Rectal smooth muscle tissue (tissue), 1 donor: ENCODE measurements at regions not wholly inside any gene's neighbourhood (a gene's known extent, or its start where the extent isn't known, plus 50 kb on each side); places are given as distances from the start of the nearest gene placed in this dataset.

Experiments
- H3K27ac ChIP-seq: one replicate; pipeline ENCODE4 v1.7.0; 2013; ENCODE audit warnings: low read depth, low read length, inconsistent platforms
- H3K27me3 ChIP-seq: one replicate; pipeline ENCODE4 v1.7.0; 2013; ENCODE audit warnings: low read length; ENCODE audit not compliant: control insufficient read depth, insufficient read depth
- H3K36me3 ChIP-seq: one replicate; pipeline ENCODE4 v1.7.0; 2013; ENCODE audit warnings: low read length; ENCODE audit not compliant: control insufficient read depth, insufficient read depth
- H3K4me1 ChIP-seq: one replicate; pipeline ENCODE4 v1.7.0; 2013; ENCODE audit warnings: low read length; ENCODE audit not compliant: control insufficient read depth, insufficient read depth
- H3K4me3 ChIP-seq: one replicate; pipeline ENCODE4 v1.7.0; 2013; ENCODE audit warnings: low read length
- H3K9ac ChIP-seq: one replicate; pipeline ENCODE4 v1.7.0; 2013; ENCODE audit warnings: low read length

DNA sequence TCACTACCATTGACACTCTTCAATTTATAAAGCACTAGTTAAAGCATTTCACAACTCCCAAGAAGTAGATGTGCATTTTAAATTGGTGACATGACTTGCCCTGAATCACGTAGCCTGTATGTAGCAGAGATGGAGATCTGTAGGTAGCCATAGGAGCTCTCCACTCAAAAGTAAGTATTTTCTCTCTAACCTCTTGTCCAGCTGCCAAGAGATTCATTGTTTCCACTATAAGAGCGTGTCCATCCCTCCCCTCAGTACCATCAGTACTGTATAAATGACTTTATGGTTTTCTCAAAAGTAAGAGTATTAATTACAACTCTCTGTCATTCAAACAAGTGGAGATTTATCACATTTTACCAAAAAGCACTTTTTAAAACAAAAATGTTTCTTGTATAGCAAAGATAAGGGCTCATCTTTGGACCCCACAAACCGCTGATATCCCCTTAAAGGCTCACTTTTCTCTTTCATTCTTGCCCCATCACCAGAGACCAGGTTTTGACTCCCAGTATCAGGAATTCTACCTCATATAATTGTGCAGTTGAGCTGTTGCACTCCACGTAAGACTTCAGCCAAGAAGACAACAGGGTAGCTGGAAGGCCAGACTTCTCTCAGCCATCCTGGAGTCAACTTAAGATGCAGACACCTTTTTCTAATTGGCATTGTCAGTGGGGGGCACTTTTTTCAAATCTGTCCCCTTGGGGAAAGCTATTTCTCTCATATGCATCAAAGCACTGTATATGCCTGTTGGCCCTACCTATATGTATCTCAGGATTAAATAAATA, 78.0 kb upstream of the GALNT5 start:
- H3K27me3 ChIP-seq, result no peaks in the 10 kb centered on the region
- no peaks in the 10 kb centered on the region for H3K36me3 ChIP-seq
- H3K9ac ChIP-seq, result no peak overlapping the region
- H3K4me1 ChIP-seq, result no peaks in the 10 kb centered on the region
- H3K4me3 ChIP-seq, result no peak overlapping the region
- H3K27ac ChIP-seq, result no peak overlapping the region

DNA sequence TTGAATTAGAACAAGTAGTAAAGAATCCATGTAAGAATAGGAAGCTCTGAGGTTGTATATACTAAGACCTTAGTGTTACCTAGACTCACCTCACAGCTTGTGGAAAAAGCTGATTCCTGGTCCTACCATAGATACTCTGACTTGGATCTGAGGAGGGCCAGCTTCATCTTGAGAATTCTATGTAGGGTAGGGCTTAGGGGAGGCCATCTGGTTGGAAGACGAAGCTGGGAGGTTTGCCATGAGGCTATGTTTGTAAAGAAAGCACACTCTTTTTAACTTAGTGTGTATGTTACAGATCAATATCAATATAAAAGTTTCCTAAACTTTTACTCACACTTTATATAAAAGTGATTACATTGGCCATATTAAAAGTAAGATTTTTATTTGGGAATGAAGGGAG, 77.1 kb upstream of the GALNT5 start:
- Histone ChIP-seq H3K4me3 (no peak overlapping the region), H3K27ac (no peak overlapping the region), H3K36me3 (no peaks in the 10 kb centered on the region)

DNA sequence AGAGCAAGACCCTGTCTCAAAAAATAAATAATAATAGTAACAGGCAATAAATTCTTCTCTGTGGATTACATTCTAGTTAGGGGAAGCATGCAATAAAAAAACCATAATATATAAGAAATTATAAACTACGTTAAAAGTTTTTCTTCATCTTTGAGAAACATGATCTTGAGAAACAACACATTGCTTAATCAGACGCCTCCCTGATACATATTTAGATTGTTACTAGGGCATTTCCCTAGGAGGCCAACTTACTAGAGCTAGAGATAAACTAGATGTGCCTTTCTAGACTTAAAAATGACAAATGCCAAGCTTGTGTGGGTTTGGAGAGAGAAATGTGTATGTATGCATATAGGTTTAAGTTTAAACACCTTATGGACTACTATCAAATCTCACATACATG, 76.3 kb upstream of the GALNT5 start:
- Histone ChIP-seq H3K4me1 (no peaks in the 10 kb centered on the region), H3K9ac (no peak overlapping the region), H3K4me3 (no peak overlapping the region), H3K27ac (no peak overlapping the region), H3K27me3 (no peaks in the 10 kb centered on the region), H3K36me3 (no peaks in the 10 kb centered on the region)

More for the DNA sequence above, 77.1 kb upstream of the GALNT5 start:
- Histone ChIP-seq H3K4me1 (no peaks in the 10 kb centered on the region), H3K9ac (no peak overlapping the region), H3K27me3 (no peaks in the 10 kb centered on the region)

DNA sequence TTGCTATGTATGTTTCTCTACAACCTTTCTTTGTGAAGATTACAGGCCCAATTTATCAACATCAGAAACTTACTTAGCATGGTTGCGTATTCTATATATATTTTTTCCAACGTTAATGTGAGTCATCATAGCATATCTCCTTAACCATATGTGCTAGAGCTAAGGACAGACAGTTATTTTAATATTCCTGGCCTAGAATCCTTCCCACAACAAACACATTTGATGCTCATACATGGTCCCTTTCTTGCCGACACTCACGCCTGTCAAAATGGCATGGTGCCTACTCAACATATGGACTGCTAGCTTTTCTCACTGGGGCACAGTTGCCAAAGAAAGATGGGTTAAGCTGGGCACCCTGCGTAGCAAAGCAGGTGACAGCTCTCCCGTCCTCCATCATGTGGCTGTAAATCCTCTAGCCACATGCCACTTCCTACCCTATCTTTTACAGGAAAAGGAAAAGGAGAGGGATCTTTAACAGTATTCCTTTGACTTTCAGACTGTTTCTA, 75.2 kb upstream of the GALNT5 start:
- H3K36me3 ChIP-seq, result no peaks in the 10 kb centered on the region
- H3K27me3 ChIP-seq, result no peaks in the 10 kb centered on the region
- no peaks in the 10 kb centered on the region for H3K4me1 ChIP-seq
- H3K4me3 ChIP-seq, result no peak overlapping the region
- no peak overlapping the region for H3K9ac ChIP-seq
- H3K27ac ChIP-seq, result no peak overlapping the region

DNA sequence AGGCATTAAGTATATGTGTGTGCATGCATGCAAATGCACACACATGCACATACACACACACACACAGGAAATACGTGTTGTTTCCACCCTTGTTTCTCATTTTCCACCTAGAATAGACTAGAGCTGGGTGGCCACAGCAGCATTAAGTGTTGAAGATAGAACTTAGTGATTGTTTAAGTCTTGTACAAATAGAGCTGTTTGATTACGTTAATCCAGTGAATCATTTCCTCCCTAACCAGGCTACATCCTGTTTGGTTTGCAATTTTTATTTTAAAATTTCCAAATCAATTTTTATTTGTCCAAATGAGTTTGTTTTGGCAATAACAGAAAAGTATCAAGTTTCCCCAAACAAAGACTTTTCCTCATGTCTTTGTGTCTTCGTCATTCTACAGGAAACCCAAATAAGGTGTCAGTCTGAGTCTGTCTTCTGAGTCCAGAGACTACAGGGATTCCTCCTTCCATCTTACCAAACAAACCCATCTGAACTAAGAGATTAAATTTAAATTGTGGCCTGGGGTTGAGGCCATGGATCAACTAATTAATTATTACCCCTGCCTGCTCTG, 74.6 kb upstream of the GALNT5 start:
- no peak overlapping the region for H3K4me3 ChIP-seq
- H3K36me3 ChIP-seq, result no peaks in the 10 kb centered on the region
- no peaks in the 10 kb centered on the region for H3K27me3 ChIP-seq
- H3K27ac ChIP-seq, result no peak overlapping the region
- H3K9ac ChIP-seq, result no peak overlapping the region
- H3K4me1 ChIP-seq, result no peaks in the 10 kb centered on the region

DNA sequence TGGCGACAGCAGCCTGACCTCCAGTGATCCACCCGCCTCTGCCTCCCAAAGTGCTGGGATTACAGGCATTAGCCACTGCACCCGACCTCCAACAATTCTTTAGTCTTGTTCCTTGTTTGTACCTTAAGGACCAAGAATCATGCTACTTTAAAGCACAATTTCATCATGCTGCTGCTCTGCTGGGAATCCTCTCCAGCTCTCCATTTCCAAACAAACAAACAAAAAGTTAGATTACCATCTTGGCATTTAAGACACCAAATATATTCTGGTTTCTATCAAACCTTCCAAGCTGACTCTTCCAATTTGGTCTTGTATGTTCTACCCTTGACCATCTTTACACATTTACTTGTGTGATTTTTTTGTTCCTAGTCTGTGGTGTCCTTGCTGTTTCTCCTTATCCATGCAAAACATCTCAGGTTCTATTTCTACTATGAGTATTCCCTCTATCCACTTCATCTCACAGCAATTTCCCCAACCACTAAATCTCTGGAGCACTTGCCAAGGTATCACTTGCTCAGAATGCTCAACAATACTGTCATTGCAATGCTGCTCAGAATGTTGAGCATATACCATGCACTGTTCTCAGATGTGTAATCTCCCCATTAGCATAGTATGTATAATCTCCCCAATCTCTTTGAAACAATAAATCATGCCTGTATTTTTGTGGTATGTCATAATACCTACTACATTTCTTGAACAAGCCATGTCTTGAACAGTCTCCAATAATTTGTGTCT, 73.2 kb upstream of the GALNT5 start:
- no peak overlapping the region for H3K27ac ChIP-seq
- no peaks in the 10 kb centered on the region for H3K4me1 ChIP-seq
- H3K27me3 ChIP-seq, result no peaks in the 10 kb centered on the region
- no peak overlapping the region for H3K9ac ChIP-seq
- H3K36me3 ChIP-seq, result no peaks in the 10 kb centered on the region
- no peak overlapping the region for H3K4me3 ChIP-seq

DNA sequence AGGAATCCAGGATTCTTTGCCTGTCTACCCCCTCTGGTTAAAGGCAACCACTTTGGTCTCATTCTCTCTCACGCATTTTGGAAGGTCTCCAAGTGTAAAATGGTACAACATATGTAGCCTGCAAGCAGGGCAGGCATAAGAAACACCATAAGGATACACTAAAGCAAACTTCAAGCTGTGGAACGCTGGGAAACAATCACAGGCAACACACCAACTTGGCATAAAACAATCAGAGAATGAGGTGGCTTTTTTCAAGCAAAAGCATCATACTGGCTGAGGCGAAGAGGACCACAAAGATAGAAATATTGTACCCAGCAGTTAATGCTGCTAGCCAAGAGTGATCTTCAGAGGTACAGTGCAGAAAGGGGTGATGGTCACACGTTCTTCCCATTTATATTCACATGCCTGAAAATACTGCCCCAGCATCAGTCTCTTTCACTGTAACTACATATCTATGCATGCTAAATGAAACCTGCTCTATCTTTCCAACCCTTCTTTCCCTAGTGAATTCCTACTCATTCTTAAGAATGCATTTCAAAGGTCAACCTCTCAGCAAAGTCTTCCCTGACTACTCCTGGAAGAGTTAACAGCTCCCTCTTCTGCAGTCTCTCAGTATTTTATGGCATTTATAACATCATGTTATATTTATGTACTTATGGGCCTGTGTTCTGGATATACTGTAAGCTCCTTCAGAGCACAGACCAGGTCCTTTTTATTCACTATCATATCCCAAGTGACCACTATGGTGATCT, 71.9 kb upstream of the GALNT5 start:
- Histone ChIP-seq H3K4me3 (no peak overlapping the region), H3K27me3 (no peaks in the 10 kb centered on the region), H3K36me3 (no peaks in the 10 kb centered on the region), H3K4me1 (no peaks in the 10 kb centered on the region), H3K9ac (no peak overlapping the region), H3K27ac (no peak overlapping the region)

DNA sequence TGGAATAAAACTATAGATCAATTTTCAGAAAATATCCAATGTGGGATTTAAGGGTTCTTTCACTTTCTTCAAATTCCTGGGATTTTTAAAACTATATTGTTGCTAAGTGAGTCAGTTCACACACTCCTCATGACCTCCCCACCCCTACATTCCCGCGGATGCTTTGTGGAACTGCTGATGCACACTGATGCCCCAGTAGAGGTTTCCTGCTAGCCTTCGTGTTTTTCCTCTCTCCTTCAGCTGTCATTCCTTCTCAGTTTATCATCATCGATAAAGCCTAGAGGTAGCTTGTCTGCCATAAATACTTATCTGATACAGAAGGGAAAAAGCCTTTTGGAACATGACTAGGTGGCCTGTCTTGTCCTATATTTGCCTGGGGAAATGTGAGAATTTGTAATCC, 67.4 kb upstream of the GALNT5 start:
- H3K4me3 ChIP-seq, result no peak overlapping the region
- no peaks in the 10 kb centered on the region for H3K4me1 ChIP-seq

DNA sequence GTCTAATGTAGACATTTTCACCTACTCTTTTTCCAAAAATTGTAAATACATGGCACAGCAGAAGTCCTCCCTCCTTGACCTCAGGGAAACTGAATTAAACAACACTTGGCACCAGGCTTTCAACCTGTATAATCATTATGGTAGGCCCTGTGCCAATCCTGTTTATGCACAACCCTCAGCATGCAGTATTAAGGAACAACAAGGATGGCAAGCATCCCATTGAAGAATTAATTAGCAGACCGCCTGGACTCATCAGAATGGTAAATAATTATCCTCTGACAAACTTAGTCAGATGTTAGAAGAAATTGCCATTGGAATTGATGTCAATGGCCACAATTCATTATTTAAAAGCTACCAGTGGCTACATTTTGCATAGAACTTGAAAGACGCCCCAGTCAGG, 66.3 kb upstream of the GALNT5 start:
- Histone ChIP-seq H3K36me3 (no peaks in the 10 kb centered on the region), H3K27ac (no peak overlapping the region), H3K27me3 (no peaks in the 10 kb centered on the region), H3K9ac (no peak overlapping the region), H3K4me3 (no peak overlapping the region), H3K4me1 (no peaks in the 10 kb centered on the region)

More for the DNA sequence above, 67.4 kb upstream of the GALNT5 start:
- Histone ChIP-seq H3K36me3 (no peaks in the 10 kb centered on the region), H3K9ac (no peak overlapping the region), H3K27ac (no peak overlapping the region), H3K27me3 (no peaks in the 10 kb centered on the region)

DNA sequence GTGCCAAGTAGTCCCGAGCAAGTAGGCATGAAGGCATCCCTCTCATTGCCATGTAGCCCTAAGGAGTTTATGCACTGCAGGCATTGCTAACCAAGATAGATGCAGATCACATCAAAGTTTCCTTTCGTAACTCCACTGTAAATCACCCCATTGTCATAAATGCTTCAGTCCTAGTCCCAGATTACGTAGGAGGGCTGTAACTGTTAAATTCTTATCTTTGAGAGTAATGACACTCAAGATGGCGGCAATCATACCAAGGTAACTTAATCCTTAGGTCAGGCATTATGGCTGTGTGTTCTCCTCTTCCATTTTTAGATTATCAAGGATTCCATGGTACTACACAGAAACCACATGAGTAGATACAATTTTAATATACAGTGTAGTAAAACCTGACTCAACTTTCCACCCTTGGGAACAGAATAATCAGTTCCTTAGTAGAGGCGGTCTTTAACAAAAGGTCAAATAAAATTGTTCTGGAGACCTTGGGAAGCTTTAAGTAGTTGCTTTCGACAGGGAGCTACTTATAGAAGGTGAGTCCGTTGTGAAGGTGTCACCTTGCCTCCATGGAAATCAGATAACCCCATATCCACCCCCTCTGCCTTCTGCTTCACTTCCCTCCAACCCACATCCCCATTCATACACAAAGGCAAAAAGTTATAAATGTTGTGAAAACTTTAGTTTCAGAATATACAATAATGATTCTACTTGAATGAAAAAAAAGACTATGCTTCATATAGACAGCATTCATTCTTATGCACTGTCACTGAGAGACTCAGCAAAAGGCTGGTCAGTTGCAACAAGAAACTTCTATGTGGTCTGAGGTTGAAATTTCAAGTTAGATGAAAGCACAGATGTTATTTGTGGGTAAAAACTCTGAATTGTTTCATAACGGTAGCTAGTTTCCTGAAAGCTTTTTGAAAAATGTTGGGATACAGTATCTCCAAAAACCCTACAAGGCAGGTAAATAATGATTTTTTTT, 64.8 kb upstream of the GALNT5 start:
- no peaks in the 10 kb centered on the region for H3K4me1 ChIP-seq
- no peak overlapping the region for H3K27ac ChIP-seq
- no peaks in the 10 kb centered on the region for H3K36me3 ChIP-seq
- H3K9ac ChIP-seq, result no peak overlapping the region
- no peaks in the 10 kb centered on the region for H3K27me3 ChIP-seq
- H3K4me3 ChIP-seq, result no peak overlapping the region

DNA sequence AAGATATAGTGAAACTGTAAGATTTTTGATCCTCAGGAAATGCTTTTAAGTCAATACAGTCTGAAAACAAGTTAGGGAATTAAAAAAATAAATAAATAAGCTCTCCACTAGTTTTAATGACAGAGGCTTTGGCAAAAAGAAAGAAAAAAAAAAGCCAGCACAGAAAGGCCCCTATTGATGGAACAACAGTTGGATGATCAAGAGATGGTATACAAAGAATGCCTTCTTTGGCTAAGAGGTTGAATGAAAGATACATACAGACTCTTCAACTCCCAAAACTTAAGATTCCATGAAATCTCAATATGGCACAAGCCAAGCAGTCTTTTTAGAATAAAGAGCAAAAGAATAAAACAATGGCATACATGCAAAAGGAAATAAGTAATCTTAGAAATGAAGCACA, 64.0 kb upstream of the GALNT5 start:
- Histone ChIP-seq H3K27me3 (no peaks in the 10 kb centered on the region), H3K9ac (no peak overlapping the region), H3K4me3 (no peak overlapping the region), H3K36me3 (no peaks in the 10 kb centered on the region), H3K4me1 (no peaks in the 10 kb centered on the region), H3K27ac (no peak overlapping the region)
